Brain microvascular endothelial cell (primary cell): ENCODE measurements at regions not wholly inside any gene's neighbourhood (a gene's known extent, or its start where the extent isn't known, plus 50 kb on each side); places are given as distances from the start of the nearest gene placed in this dataset.

ENCODE experiments used
- DNase-seq: peaks from one replicate; pipeline ENCODE4 v3.0.0-alpha.2; 2020
- H3K27ac ChIP-seq: fragments of 250-450 bp; sonication (Bioruptor Pico); 2 replicates; pipeline ENCODE4 v1.5.1; 2020; ENCODE audit warnings: mild to moderate bottlenecking, moderate library complexity
- H3K27me3 ChIP-seq: fragments of 250-450 bp; sonication (Bioruptor Pico); replicated peaks from 2 replicates; pipeline ENCODE4 v1.5.1; 2020; ENCODE audit warnings: mild to moderate bottlenecking
- H3K36me3 ChIP-seq: fragments of 250-450 bp; sonication (Bioruptor Pico); replicated peaks from 2 replicates; pipeline ENCODE4 v1.5.1; 2020; ENCODE audit warnings: mild to moderate bottlenecking
- H3K4me3 ChIP-seq: 2 replicates; pipeline ENCODE4 v1.5.1; 2011; ENCODE audit warnings: low read depth, mild to moderate bottlenecking, control low read depth, low read length, moderate library complexity
- CTCF ChIP-seq: IDR thresholded peaks from 2 replicates; pipeline ENCODE4 v1.5.1; 2011; ENCODE audit warnings: low read depth, mild to moderate bottlenecking, moderate library complexity, low read length, control low read depth, inconsistent platforms; ENCODE audit errors: missing control alignments
- in situ Hi-C: cut with HindIII; loops from 2 replicates; pipeline ENCODE4 v1.10.0; 2017; ENCODE audit warnings: low sequenced_read_pairs, low pct_ligation_motif_present

DNA sequence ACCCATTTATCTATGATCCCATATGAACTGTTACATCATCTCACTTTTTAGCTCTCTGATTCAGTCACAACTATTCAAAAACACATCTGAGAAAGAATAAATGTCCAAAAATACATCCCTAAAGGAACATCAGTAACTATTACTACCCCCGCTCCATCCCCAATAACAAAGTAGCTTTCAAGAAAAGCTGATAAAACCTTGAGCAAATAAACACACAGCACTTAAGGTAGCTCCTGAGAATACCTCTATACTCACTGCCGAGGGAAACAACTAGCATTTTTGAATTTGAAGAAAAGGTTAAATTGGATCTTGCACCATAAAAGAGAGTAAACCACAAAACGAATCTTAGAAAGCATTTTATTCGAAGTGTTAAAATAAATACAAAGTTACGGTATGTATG is 63.4 kb downstream of the PMAIP1 start:
- H3K27ac ChIP-seq, result no peak overlapping the region
- no peaks in the 10 kb centered on the region for H3K27me3 ChIP-seq
- no peak overlapping the region for H3K4me3 ChIP-seq
- no peak for TF ChIP-seq CTCF
- DNase-seq, result no peak
- in situ Hi-C loops, result no loop called here
- H3K36me3 ChIP-seq, result no peaks in the 10 kb centered on the region

DNA sequence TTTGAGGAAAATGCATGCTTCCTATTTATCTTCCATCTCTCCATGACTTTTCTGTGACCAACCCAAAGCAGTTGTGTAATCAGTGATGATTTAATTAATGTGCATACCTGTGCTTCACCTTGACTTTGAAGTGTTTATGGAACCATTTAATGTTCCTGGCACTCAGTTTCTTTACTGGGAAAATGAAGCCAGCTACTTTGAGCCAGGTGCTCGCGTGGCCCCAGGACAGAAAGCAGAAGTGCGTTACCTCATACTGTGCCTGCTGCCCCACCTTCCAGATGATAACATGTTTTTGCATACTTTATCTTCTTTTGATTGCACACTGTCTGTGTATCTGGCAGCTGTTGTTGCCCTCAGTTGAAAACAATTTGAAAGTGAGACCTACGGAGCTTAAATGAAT is 61.3 kb downstream of the PMAIP1 start:
- Histone ChIP-seq H3K27me3 (no peaks in the 10 kb centered on the region), H3K27ac (no peak overlapping the region), H3K36me3 (no peaks in the 10 kb centered on the region), H3K4me3 (no peak overlapping the region)
- no peak for TF ChIP-seq CTCF
- no peak for DNase-seq
- in situ Hi-C loops, result no loop called here

DNA sequence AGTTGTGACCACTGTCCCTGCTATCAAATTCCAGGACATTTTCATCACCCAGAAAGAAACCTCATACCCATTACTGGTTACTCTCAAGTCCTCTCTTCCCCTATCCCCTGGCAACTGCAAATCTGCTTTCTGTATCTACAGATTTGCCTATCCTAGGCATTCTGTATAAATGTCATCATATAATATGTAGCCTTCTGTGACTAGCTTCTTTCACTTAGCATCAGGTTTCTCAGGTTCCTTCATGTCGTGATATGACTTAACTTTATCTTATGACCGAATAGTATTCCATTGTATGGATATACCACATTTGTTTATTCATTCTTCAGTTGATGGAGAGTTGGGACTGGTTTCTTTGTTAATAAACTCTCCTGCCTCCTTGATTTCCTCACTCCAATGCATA is 60.5 kb downstream of the PMAIP1 start:
- no peaks in the 10 kb centered on the region for H3K27me3 ChIP-seq
- no peaks in the 10 kb centered on the region for H3K36me3 ChIP-seq
- H3K27ac ChIP-seq, result no peak overlapping the region
- DNase-seq, result no peak
- H3K4me3 ChIP-seq, result no peak overlapping the region
- in situ Hi-C loops, result no loop called here
- TF ChIP-seq CTCF, result no peak

- Histone ChIP-seq H3K27ac (no peak overlapping the region), H3K4me3 (no peak overlapping the region), H3K36me3 (no peaks in the 10 kb centered on the region), H3K27me3 (no peaks in the 10 kb centered on the region)
- DNase-seq, result no peak
- in situ Hi-C loops, result no loop called here
- TF ChIP-seq CTCF, result no peak
These were observed 59.8 kb downstream of the PMAIP1 start for GRCh38 chr18:59959606-59960005.

DNA sequence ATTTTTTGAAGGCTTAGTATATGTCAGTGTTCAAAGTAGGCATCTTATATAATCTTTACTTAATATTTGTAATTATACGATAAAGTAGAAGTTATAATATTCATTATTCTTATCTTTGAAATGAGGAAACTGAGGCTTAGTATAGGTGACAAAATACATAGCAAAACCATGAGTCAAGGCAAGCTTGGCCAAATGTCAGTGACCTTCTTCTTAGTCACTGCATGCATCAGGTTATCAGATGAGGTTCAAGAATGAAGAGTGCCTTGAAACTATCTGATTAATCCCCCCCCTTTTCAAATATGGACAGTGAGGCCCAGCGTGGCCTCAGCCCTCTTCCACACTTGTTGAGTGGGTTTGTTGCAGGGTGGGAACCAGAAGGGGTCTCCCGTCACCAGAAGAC is 59.3 kb downstream of the PMAIP1 start:
- TF ChIP-seq CTCF, result no peak
- in situ Hi-C loops, result no loop called here
- Histone ChIP-seq H3K4me3 (no peak overlapping the region), H3K27ac (no peak overlapping the region), H3K27me3 (no peaks in the 10 kb centered on the region), H3K36me3 (no peaks in the 10 kb centered on the region)
- DNase-seq, result no peak

DNA sequence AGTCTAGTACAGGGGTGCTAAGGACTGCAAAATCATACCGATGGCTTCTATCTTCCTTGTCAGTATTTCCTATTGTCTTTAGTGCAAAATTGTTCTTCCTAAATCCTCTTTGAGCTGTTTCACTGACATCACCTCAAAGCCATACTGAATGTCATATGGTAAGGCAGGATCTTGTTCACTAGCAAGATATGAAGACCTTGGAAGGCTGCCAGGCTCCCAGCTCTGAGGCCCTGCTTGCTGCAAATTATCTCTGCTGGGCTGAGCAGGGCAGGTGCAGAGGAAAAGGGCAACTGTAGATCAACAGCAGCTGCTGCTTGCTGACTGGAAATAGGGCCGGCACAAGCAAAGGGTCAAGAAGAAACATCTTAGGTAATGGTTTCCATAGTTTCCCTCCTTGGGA is 58.2 kb downstream of the PMAIP1 start:
- in situ Hi-C loops, result no loop called here
- no peak for TF ChIP-seq CTCF
- Histone ChIP-seq H3K36me3 (no peaks in the 10 kb centered on the region), H3K27me3 (no peaks in the 10 kb centered on the region), H3K4me3 (no peak overlapping the region), H3K27ac (no peak overlapping the region)
- peak; percentile 77 for DNase-seq
